Mucosa of descending colon (tissue), 3 donors: ENCODE measurements at regions not wholly inside any gene's neighbourhood (a gene's known extent, or its start where the extent isn't known, plus 50 kb on each side); places are given as distances from the start of the nearest gene placed in this dataset.
"Not testable (repeated sequence)": the region's sequence is repeated elsewhere in the genome, so short reads cannot be mapped to it uniquely, and the experiment has no call there.

Experiments used
- ATAC-seq: fragments of 200-7000 bp; cut with Tn5 transposase; one replicate; pipeline ENCODE4 v1.9.1; 2020; ENCODE audit warnings: mild to moderate bottlenecking, moderate library complexity
- DNase-seq, 3 donors: peaks; one replicate each; pipeline ENCODE4 v3.0.0-alpha.2; 2020
- H3K36me3 ChIP-seq: fragments of 200-600 bp; one replicate; pipeline ENCODE4 v1.8.0; 2021; ENCODE audit warnings: low read depth, mild to moderate bottlenecking
- H3K4me1 ChIP-seq: fragments of 200-600 bp; one replicate; pipeline ENCODE4 v1.8.0; 2021; ENCODE audit warnings: low read depth, mild to moderate bottlenecking
- H3K4me3 ChIP-seq: fragments of 200-600 bp; one replicate; pipeline ENCODE4 v1.8.0; 2021; ENCODE audit warnings: mild to moderate bottlenecking
- H3K9me3 ChIP-seq: fragments of 200-600 bp; one replicate; pipeline ENCODE4 v1.8.0; 2021; ENCODE audit warnings: mild to moderate bottlenecking
- intact Hi-C, 2 donors: fragments of 100-400 bp; cut with DNase I in 1 of 2; cut with micrococcal nuclease in 1 of 2; formaldehyde crosslinking; loops; one replicate each; pipeline versions ENCODE4 v1.11.0 to v1.11.1; 2022; cut with DNase I, micrococcal nuclease
- TF ChIP-seq, protein P1 (sequence below): fragments of 200-600 bp; IDR thresholded peaks from one replicate; pipeline ENCODE4 v1.8.0; 2022; ENCODE audit warnings: antibody characterized with exemption, mild to moderate bottlenecking
- donor health status: DM: no; HTN: no; CAD: no; lungs with moderate emphysema.
- donor health status: DM: no; HTN: no; CAD: no.
- donor health status: DM: no; HTN: yes; CAD: no.

DNA sequence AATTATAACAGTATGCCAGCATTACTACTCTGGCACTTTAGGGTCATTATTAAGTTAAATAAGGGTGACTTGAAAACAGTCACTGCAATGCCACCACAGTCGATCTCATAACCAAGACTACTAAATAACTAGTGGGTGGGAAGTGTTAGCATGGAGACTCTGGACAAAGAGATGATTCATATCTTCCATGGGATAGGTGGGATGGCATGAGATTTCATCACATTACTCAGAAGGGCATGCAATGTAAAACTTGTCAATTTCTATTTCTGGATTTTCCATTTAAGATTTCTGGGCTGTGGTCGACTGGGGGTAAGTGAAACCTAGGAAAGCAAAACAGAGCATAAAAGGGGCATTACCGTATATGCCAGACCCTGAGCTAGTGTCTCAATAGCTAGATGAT is 538.9 kb upstream of the GRM7 start:
- TF ChIP-seq, protein P1, sequence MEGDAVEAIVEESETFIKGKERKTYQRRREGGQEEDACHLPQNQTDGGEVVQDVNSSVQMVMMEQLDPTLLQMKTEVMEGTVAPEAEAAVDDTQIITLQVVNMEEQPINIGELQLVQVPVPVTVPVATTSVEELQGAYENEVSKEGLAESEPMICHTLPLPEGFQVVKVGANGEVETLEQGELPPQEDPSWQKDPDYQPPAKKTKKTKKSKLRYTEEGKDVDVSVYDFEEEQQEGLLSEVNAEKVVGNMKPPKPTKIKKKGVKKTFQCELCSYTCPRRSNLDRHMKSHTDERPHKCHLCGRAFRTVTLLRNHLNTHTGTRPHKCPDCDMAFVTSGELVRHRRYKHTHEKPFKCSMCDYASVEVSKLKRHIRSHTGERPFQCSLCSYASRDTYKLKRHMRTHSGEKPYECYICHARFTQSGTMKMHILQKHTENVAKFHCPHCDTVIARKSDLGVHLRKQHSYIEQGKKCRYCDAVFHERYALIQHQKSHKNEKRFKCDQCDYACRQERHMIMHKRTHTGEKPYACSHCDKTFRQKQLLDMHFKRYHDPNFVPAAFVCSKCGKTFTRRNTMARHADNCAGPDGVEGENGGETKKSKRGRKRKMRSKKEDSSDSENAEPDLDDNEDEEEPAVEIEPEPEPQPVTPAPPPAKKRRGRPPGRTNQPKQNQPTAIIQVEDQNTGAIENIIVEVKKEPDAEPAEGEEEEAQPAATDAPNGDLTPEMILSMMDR, result no peak
- intact Hi-C loops, result no loop called here
- no peak for ATAC-seq

DNA sequence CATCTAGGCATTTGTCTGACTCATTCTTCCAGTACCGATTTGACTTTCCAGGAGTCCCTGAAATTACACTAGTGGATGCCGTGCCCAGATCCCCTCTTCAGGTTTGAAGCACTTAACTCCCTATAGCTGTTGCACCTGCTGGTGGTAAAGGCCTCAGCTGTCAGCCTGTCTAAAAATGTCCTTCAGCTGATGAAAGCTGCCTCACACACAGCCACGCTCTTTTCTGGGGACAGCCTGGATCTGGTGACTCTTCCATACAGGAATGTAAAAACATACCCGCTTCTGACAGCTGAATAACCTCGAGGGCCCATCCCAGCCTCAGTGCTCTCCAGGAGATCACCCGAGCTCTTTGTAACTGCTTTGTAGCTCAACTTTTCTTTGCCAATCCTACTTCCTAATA is 534.1 kb upstream of the GRM7 start:
- Histone ChIP-seq H3K9me3 (no peaks in the 10 kb centered on the region), H3K36me3 (no peaks in the 10 kb centered on the region), H3K4me1 (no peaks in the 10 kb centered on the region), H3K4me3 (no peak overlapping the region)
- TF ChIP-seq, protein P1, result no peak
- DNase-seq (no peak), ATAC-seq (no peak)
- intact Hi-C loops, result no loop called here

More for the DNA sequence above, 538.9 kb upstream of the GRM7 start:
- Histone ChIP-seq H3K4me3 (no peak overlapping the region), H3K9me3 (no peaks in the 10 kb centered on the region), H3K36me3 (no peaks in the 10 kb centered on the region), H3K4me1 (no peaks in the 10 kb centered on the region)
- DNase-seq, result no peak

DNA sequence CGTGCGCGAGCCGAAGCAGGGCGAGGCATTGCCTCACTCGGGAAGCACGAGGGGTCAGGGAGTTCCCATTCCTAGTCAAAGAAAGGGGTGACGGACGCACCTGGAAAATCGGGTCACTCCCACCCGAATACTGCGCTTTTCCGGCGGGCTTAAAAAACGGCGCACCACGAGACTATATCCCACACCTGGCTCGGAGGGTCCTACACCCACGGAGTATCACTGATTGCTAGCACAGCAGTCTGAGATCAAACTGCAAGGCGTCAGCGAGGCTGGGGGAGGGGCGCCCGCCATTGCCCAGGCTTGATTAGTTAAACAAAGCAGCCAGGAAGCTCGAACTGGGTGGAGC is 520.0 kb upstream of the GRM7 start:
- H3K36me3 ChIP-seq, ATAC-seq, H3K9me3 ChIP-seq, H3K4me3 ChIP-seq, DNase-seq, intact Hi-C loops, H3K4me1 ChIP-seq: not testable (repeated sequence)

DNA sequence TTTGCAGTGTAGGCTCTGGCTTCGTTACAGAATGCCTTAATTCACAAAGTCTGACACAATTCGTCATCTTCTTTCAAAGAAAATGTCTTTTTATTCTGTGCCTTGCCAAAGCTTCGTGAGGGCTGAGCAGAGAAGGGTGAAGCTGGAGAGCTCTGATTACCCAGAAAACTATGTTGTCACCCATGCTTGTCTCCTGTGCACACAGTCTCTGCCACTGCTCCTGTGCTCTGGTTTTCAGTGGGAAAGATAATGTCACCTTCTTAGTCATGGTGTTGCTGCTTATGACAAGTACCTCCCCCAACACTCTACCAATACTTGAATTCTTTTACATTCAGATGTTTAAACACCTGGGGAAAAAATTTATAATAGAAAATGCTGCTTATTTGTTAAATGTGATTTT is 509.2 kb upstream of the GRM7 start:
- Histone ChIP-seq H3K36me3 (no peaks in the 10 kb centered on the region), H3K4me1 (no peaks in the 10 kb centered on the region), H3K9me3 (no peaks in the 10 kb centered on the region), H3K4me3 (no peak overlapping the region)
- intact Hi-C loops, result no loop called here
- no peak for DNase-seq
- ATAC-seq, result no peak
- TF ChIP-seq, protein P1, result no peak

DNA sequence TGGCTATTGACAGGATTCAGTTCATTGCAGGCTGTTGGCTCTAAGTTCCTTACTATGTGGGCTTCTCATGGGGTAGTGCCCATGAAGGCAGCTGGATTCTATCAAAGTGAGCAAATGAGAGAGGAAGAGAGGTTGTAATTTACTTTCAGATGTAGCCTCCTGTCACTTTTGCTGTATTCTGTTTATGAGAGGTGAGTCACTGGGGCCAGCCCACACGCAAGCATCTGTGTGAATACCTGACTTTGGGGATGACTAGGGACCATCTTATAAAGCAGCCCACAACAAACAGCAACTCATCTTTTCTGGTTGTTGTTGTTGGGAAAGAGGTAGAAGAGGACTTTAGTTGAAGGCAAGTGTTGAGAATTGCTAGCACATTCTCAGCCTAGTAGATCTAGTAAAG is 506.3 kb upstream of the GRM7 start:
- TF ChIP-seq, protein P1, result no peak
- Histone ChIP-seq H3K36me3 (no peaks in the 10 kb centered on the region), H3K4me3 (no peak overlapping the region), H3K4me1 (no peaks in the 10 kb centered on the region), H3K9me3 (no peaks in the 10 kb centered on the region)
- intact Hi-C loops, result no loop called here
- ATAC-seq, result no peak
- no peak for DNase-seq

DNA sequence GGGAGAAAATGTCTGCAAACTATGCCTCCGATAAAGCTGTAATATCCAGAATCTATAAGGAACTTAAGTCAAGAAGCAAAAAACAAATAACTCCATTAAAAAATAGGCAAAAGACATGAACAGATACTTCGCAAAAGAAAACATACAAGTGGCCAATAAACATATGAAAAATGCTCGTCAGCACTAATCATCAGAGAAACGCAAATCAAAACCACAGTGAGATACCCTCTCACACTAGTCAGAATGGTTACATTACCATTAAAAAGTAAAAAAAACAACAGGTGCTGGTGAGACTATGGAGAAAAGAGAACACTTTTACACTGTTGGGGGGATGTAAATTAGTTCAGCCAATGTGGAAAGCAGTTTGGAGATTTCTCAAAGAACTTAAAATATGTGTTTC is 498.5 kb upstream of the GRM7 start:
- TF ChIP-seq, protein P1, result no peak
- DNase-seq (no peak), ATAC-seq (no peak)
- Histone ChIP-seq H3K9me3 (no peaks in the 10 kb centered on the region), H3K36me3 (no peaks in the 10 kb centered on the region), H3K4me3 (no peak overlapping the region), H3K4me1 (no peaks in the 10 kb centered on the region)
- intact Hi-C loops, result no loop called here
